WTC11 (cell line): ENCODE measurements at regions not wholly inside any gene's neighbourhood (a gene's known extent, or its start where the extent isn't known, plus 50 kb on each side); places are given as distances from the start of the nearest gene placed in this dataset.

Experiments
- CTCF ChIP-seq: fragments of 200-600 bp; IDR thresholded peaks from 2 replicates; pipeline ENCODE4 v1.8.0; 2022; ENCODE audit warnings: antibody characterized with exemption
- FOXK1 ChIP-seq: sonication (generic); formaldehyde crosslinking; IDR thresholded peaks from 2 replicates; pipeline ENCODE4 v1.8.0; 2022; ENCODE audit warnings: mild to moderate bottlenecking, moderate library complexity, missing genetic modification reagents
- IRF1 ChIP-seq: sonication (generic); formaldehyde crosslinking; IDR thresholded peaks from 2 replicates; pipeline ENCODE4 v1.8.0; 2023; ENCODE audit warnings: missing genetic modification reagents
- JAZF1 ChIP-seq: fragments of 250-450 bp; sonication (Bioruptor Pico); IDR thresholded peaks from 2 replicates; pipeline ENCODE4 v1.9.0; 2021; ENCODE audit warnings: moderate library complexity, mild to moderate bottlenecking, inconsistent platforms
- KAT7 ChIP-seq: sonication (generic); formaldehyde crosslinking; IDR thresholded peaks from 2 replicates; pipeline ENCODE4 v1.8.1; 2023; ENCODE audit warnings: missing genetic modification reagents, mild to moderate bottlenecking, borderline replicate concordance
- NFYB ChIP-seq: sonication (generic); formaldehyde crosslinking; conservative IDR thresholded peaks from 2 replicates; pipeline ENCODE4 v1.8.0; 2022; ENCODE audit warnings: low read depth, missing genetic modification reagents
- SP1 ChIP-seq: sonication (generic); formaldehyde crosslinking; conservative IDR thresholded peaks from 2 replicates; pipeline ENCODE4 v1.8.1; 2022; ENCODE audit warnings: missing genetic modification reagents
- ZBTB21 ChIP-seq: sonication (generic); formaldehyde crosslinking; IDR thresholded peaks from 2 replicates; pipeline ENCODE4 v1.8.1; 2023; ENCODE audit warnings: mild to moderate bottlenecking, missing genetic modification reagents, borderline replicate concordance
- ZNF138 ChIP-seq: sonication (generic); formaldehyde crosslinking; conservative IDR thresholded peaks from 2 replicates; pipeline ENCODE4 v1.8.1; 2022; ENCODE audit warnings: mild to moderate bottlenecking, moderate library complexity, missing genetic modification reagents

- TF ChIP-seq CTCF (no peak), SP1 (CRISPR knock-in tag) (no peak), ZNF138 (CRISPR knock-in tag) (no peak), FOXK1 (CRISPR knock-in tag) (no peak), IRF1 (no peak), ZBTB21 (no peak), NFYB (CRISPR knock-in tag) (no peak), KAT7 (CRISPR knock-in tag) (no peak), JAZF1 (CRISPR knock-in tag) (no peak)
Observed at GRCh38 chr2:144042751-144043150, 477.2 kb downstream of the ZEB2 start.
